Bronchial epithelial cell (primary cell): ENCODE measurements at regions not wholly inside any gene's neighbourhood (a gene's known extent, or its start where the extent isn't known, plus 50 kb on each side); places are given as distances from the start of the nearest gene placed in this dataset.

Experiments
- DNase-seq: peaks from one replicate; pipeline ENCODE4 v3.0.0-alpha.2; 2010; ENCODE audit warnings: low read depth
- FAIRE-seq: peaks from 2 replicates; lab custom pipeline; 2011; peaks lifted over from hg19 to GRCh38; lab: Jason Lieb, UNC
- H3K27me3 ChIP-seq: 2 replicates; pipeline ENCODE4 v1.5.1; 2011; ENCODE audit warnings: low read length; ENCODE audit not compliant: control insufficient read depth, insufficient read depth
- H3K36me3 ChIP-seq: 2 replicates; pipeline ENCODE4 v1.5.1; 2011; ENCODE audit warnings: low read length; ENCODE audit not compliant: control insufficient read depth, insufficient read depth
- H3K4me3 ChIP-seq: 2 replicates; pipeline ENCODE4 v1.5.1; 2011; ENCODE audit warnings: mild to moderate bottlenecking, low read depth, low read length, control low read depth
- TF ChIP-seq, protein P1 (sequence below): IDR thresholded peaks from 2 replicates; pipeline ENCODE4 v1.5.1; 2011; ENCODE audit warnings: mild to moderate bottlenecking, moderate library complexity, low read length, control low read depth, inconsistent platforms; ENCODE audit not compliant: insufficient read depth, severe bottlenecking

DNA sequence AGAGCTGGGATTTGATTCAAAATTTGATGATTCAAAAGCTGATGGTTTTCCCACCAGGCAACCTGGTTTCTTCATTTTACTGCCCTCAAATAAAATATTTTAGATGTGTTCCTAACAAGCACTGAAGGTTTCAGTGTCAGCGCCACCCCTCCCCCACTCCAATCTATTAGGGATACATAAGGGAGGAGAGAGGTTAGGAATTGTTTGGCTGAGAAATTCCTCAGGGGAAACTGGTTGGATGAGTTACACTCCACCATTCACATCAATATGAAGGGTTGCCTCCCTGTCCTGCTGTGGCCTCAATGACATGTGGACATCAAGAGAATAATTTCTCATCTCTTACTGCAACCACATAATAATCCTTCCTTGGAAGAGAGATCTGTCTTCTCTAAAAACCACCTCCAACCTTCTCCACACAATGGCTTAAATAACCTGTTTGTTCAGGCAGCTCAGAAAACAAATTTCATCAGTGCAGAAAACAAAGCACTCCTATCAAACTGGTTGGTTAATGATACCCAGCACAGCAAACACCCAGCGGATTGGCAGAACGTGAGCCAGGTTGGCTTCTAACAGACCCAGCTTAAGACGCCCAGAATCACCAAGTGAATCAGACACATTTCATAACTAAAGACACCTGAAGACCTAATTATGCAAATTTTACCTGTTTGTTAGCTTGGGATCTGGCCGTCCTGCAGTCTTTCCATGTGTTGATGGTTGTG is 136.0 kb upstream of the SGK1 start:
- FAIRE-seq (peak; percentile 55), DNase-seq (peak; percentile 50)
- Histone ChIP-seq H3K36me3 (no peaks in the 10 kb centered on the region), H3K4me3 (no peak overlapping the region), H3K27me3 (no peaks in the 10 kb centered on the region)
- TF ChIP-seq, protein P1, sequence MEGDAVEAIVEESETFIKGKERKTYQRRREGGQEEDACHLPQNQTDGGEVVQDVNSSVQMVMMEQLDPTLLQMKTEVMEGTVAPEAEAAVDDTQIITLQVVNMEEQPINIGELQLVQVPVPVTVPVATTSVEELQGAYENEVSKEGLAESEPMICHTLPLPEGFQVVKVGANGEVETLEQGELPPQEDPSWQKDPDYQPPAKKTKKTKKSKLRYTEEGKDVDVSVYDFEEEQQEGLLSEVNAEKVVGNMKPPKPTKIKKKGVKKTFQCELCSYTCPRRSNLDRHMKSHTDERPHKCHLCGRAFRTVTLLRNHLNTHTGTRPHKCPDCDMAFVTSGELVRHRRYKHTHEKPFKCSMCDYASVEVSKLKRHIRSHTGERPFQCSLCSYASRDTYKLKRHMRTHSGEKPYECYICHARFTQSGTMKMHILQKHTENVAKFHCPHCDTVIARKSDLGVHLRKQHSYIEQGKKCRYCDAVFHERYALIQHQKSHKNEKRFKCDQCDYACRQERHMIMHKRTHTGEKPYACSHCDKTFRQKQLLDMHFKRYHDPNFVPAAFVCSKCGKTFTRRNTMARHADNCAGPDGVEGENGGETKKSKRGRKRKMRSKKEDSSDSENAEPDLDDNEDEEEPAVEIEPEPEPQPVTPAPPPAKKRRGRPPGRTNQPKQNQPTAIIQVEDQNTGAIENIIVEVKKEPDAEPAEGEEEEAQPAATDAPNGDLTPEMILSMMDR, result no peak

DNA sequence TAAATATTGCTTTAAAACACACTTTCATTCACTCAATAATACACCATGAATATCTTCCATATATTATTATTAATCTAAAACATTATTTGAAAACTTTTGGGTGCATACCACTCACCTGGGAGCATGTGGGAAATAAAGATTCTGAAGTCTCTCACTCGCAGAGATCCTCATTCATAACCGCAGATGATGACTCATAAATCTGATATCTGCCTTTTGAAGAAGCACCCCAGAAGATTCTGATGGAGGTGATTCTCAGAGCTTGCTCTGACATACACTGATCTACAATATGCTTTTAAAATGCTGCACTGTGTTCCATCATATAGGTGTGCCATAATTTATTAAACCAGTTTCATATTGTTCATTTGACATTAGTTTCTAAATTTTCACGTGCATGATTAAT is 135.0 kb upstream of the SGK1 start:
- Histone ChIP-seq H3K27me3 (no peaks in the 10 kb centered on the region), H3K36me3 (no peaks in the 10 kb centered on the region), H3K4me3 (no peak overlapping the region)
- no peak for FAIRE-seq
- TF ChIP-seq, protein P1, result no peak
- DNase-seq, result peak; percentile 23

DNA sequence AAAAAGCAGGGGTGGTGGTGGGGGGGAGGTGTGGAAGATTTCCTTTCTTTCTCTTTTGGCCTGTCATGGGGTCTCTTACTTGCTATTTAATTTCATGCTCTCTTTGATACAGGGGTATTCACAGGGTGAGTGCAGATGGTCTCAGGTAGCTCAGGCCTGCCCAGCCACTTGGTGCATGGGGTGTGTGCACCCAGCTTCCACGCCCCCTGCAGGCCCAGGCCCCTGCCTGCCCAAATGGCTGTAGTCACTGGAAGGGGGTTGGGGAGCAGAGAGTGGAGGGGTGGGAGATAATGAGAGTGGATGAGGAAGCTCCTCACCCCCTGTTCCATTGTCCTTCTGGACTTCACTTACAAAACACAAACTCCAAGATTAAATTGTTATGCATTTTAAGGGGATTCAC is 133.6 kb upstream of the SGK1 start:
- FAIRE-seq (no peak), DNase-seq (no peak)
- TF ChIP-seq, protein P1, result peak; percentile 11
- Histone ChIP-seq H3K27me3 (no peaks in the 10 kb centered on the region), H3K4me3 (no peak overlapping the region), H3K36me3 (no peaks in the 10 kb centered on the region)

DNA sequence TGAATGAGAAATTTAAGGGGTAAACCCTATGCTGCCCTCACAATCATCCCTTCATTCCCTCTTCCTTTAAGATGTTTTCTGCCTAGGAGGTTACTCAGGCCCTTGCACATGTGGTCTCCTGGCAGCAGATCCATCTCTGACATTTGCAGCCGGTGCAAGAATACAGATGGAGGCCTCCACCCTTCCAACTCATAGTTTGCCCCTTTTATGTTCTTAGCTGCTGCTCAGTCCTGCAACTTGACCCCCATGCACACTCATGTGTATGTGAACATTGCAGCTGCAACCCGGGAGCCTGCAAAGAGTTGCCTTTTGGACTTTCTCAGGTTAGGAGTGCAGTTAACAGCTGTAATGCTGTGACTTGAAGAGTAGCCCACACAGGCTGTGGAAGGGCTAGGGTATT is 131.9 kb upstream of the SGK1 start:
- FAIRE-seq (no peak), DNase-seq (no peak)
- Histone ChIP-seq H3K4me3 (no peak overlapping the region), H3K36me3 (no peaks in the 10 kb centered on the region), H3K27me3 (no peaks in the 10 kb centered on the region)
- TF ChIP-seq, protein P1, result no peak

DNA sequence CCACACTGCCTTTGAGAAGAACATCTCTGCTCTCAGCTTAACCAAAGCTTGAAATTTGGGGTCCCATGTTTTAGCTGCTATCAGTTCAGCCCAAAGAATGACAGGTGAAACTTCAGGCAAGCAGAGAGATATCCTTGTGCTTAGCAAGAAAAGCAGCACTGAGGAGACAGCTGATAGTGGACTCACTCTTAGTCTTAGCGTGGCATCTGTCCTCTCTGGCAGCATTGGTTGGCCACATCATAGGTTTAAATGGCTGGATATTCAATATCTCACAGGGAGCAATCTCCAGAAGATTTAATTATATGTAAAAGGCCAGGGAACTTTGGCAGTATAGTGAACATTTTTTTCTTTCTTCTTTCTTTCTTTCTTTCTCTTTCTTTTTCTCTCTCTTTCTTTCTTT is 131.1 kb upstream of the SGK1 start:
- DNase-seq (no peak), FAIRE-seq (no peak)
- TF ChIP-seq, protein P1, result no peak
- Histone ChIP-seq H3K36me3 (no peaks in the 10 kb centered on the region), H3K4me3 (no peak overlapping the region), H3K27me3 (no peaks in the 10 kb centered on the region)
